T-cell (primary cell): ENCODE measurements at regions not wholly inside any gene's neighbourhood (a gene's known extent, or its start where the extent isn't known, plus 50 kb on each side); places are given as distances from the start of the nearest gene placed in this dataset.

Source experiments
- ATAC-seq, 4 experiments: fragments of 200-7000 bp in 3 of 4; fragments of 150-1000 bp in 1 of 4; cut with Tn5 transposase; replicated peaks in 1 of 4; 1 replicate in 3 of 4; 2 replicates in 1 of 4; pipeline ENCODE4 v1.10.0; 2021; ENCODE audit warnings: moderate library complexity in 3 of 4, mild to moderate bottlenecking in 2 of 4, moderate number of reproducible peaks in 1 of 4
- CTCF ChIA-PET, 2 donors: fragments of 300-600 bp; sonication (Branson Sonifier 250); formaldehyde crosslinking; loops; one replicate each; lab custom pipeline; 2022; ENCODE audit warnings: antibody characterized with exemption in 2 of 2; lab: Charles Lee
- POLR2A ChIA-PET, 2 donors: fragments of 300-600 bp; sonication (Branson Sonifier 250); formaldehyde crosslinking; loops; one replicate each; lab custom pipeline; 2022; ENCODE audit warnings: antibody characterized with exemption in 2 of 2; lab: Charles Lee
- DNase-seq, 35 experiments: peaks; one replicate each; pipeline versions ENCODE4 v3.0.0 to v3.0.0-alpha.2; 2013 to 2023
- H3K27ac ChIP-seq: one replicate; pipeline ENCODE4 v1.5.1; 2013; ENCODE audit warnings: low read length
- H3K27me3 ChIP-seq, 2 experiments: replicated peaks in 1 of 2; 1 replicate in 1 of 2; 2 replicates in 1 of 2; pipeline versions ENCODE4 v1.6.1 to v1.7.0; 2013; ENCODE audit warnings: low read length in 1 of 2, mixed read lengths in 1 of 2; ENCODE audit not compliant: control insufficient read depth in 2 of 2, insufficient read depth in 2 of 2; ENCODE audit errors: extremely low read depth in 1 of 2
- H3K36me3 ChIP-seq, 2 donors: 1 replicate in 1 of 2; 2 replicates in 1 of 2; pipeline versions ENCODE4 v1.6.1 to v1.7.0; 2013; ENCODE audit warnings: low read length in 1 of 2; ENCODE audit not compliant: control insufficient read depth in 2 of 2, insufficient read depth in 1 of 2; ENCODE audit errors: extremely low read depth in 1 of 2
- H3K4me1 ChIP-seq, 2 experiments: 1 replicate in 1 of 2; 2 replicates in 1 of 2; pipeline versions ENCODE4 v1.6.1 to v1.7.0; 2013; ENCODE audit warnings: low read length in 2 of 2, mixed read lengths in 1 of 2; ENCODE audit not compliant: insufficient read depth in 2 of 2, control insufficient read depth in 1 of 2; ENCODE audit errors: extremely low read depth in 1 of 2
- H3K4me3 ChIP-seq, 2 donors: 1 replicate in 1 of 2; 2 replicates in 1 of 2; pipeline versions ENCODE4 v1.5.1 to v1.7.0; 2013; ENCODE audit warnings: mild to moderate bottlenecking in 2 of 2, low read length in 1 of 2, moderate library complexity in 1 of 2; ENCODE audit not compliant: control insufficient read depth in 1 of 2; ENCODE audit errors: extremely low read depth in 1 of 2
- H3K9me3 ChIP-seq: 2 replicates; pipeline ENCODE4 v1.7.0; 2013
- H3K27ac Mint-ChIP-seq, 2 donors: one replicate each; pipeline ENCODE4 v1.8.0; 2020 to 2021; ENCODE audit warnings: mild to moderate bottlenecking in 2 of 2, mixed read lengths in 2 of 2
- H3K27me3 Mint-ChIP-seq, 2 donors: one replicate each; pipeline ENCODE4 v1.8.0; 2021 to 2022; ENCODE audit warnings: mixed read lengths in 2 of 2
- H3K36me3 Mint-ChIP-seq: one replicate; pipeline ENCODE4 v1.8.0; 2021; ENCODE audit warnings: mixed read lengths
- H3K4me1 Mint-ChIP-seq, 3 donors: one replicate each; pipeline ENCODE4 v1.8.0; 2020 to 2022; ENCODE audit warnings: mixed read lengths in 3 of 3, mild to moderate bottlenecking in 1 of 3
- H3K4me3 Mint-ChIP-seq, 3 donors: one replicate each; pipeline ENCODE4 v1.8.0; 2020 to 2022; ENCODE audit warnings: mild to moderate bottlenecking in 3 of 3, mixed read lengths in 3 of 3, moderate library complexity in 3 of 3
- H3K9me3 Mint-ChIP-seq, 3 donors: one replicate each; pipeline ENCODE4 v1.8.0; 2020 to 2022; ENCODE audit warnings: mixed read lengths in 3 of 3
- WGBS: methylation state at CpG from one replicate; pipeline ENCODE4 v1.1.5; 2013; ENCODE audit warnings: missing lambda C conversion rate; ENCODE audit not compliant: insufficient coverage; 5-methylcytosine and 5-hydroxymethylcytosine counted together

GRCh38 chr5:124419531-124419930, 326.9 kb downstream of the ZNF608 start:
- H3K27ac ChIP-seq = no peak overlapping the region
- H3K4me1 ChIP-seq = no peaks in the 10 kb centered on the region
- H3K9me3 ChIP-seq = no peaks in the 10 kb centered on the region
- Mint-ChIP-seq H3K4me1 (no peaks in the 10 kb centered on the region), H3K36me3 (no peaks in the 10 kb centered on the region), H3K27ac (no peak overlapping the region), H3K27me3 (no peaks in the 10 kb centered on the region), H3K4me3 (no peak overlapping the region), H3K9me3 (peaks cover 10 to 22% (median 10%) of the 10 kb centered on the region in 3 donors)
- H3K27me3 ChIP-seq = no peaks in the 10 kb centered on the region
- DNase-seq (no peak), ATAC-seq (no peak)
- no peak overlapping the region for H3K4me3 ChIP-seq
- POLR2A ChIA-PET = no interaction called here
- CTCF ChIA-PET = no interaction called here
- no peaks in the 10 kb centered on the region for H3K36me3 ChIP-seq
- WGBS = no CpG with 5 or more reads among the region's 2 CpGs

GRCh38 chr5:124418390-124418789, 328.0 kb downstream of the ZNF608 start:
- no peak overlapping the region for H3K4me3 Mint-ChIP-seq
- H3K27ac ChIP-seq = no peak overlapping the region
- no peaks in the 10 kb centered on the region for H3K36me3 Mint-ChIP-seq
- ChIA-PET POLR2A (no interaction called here), CTCF (no interaction called here)
- no peak for ATAC-seq
- H3K36me3 ChIP-seq = no peaks in the 10 kb centered on the region
- H3K9me3 Mint-ChIP-seq = peaks cover 4 to 22% (median 10%) of the 10 kb centered on the region in 3 donors
- 65% methylated on average over 2 of the region's 2 CpGs for WGBS
- H3K27ac Mint-ChIP-seq = no peak overlapping the region
- H3K9me3 ChIP-seq = no peaks in the 10 kb centered on the region
- no peak for DNase-seq
- no peak overlapping the region for H3K4me3 ChIP-seq
- no peaks in the 10 kb centered on the region for H3K27me3 Mint-ChIP-seq
- H3K27me3 ChIP-seq = no peaks in the 10 kb centered on the region
- H3K4me1 Mint-ChIP-seq = no peaks in the 10 kb centered on the region
- no peaks in the 10 kb centered on the region for H3K4me1 ChIP-seq

- Mint-ChIP-seq H3K27ac (no peak overlapping the region), H3K4me1 (no peaks in the 10 kb centered on the region), H3K36me3 (no peaks in the 10 kb centered on the region), H3K27me3 (no peaks in the 10 kb centered on the region), H3K9me3 (peaks cover 4 to 28% (median 9%) of the 10 kb centered on the region in 3 donors), H3K4me3 (no peak overlapping the region)
- Histone ChIP-seq H3K36me3 (no peaks in the 10 kb centered on the region), H3K4me1 (no peaks in the 10 kb centered on the region), H3K27ac (no peak overlapping the region), H3K27me3 (no peaks in the 10 kb centered on the region), H3K9me3 (no peaks in the 10 kb centered on the region), H3K4me3 (no peak overlapping the region)
- ChIA-PET POLR2A (no interaction called here), CTCF (no interaction called here)
- no peak for ATAC-seq
- DNase-seq = no peak
Measured at GRCh38 chr5:124417196-124417595, 329.2 kb downstream of the ZNF608 start.

- Mint-ChIP-seq H3K27me3 (no peaks in the 10 kb centered on the region), H3K9me3 (peaks cover 4 to 24% (median 5%) of the 10 kb centered on the region in 3 donors), H3K4me3 (no peak overlapping the region), H3K4me1 (no peaks in the 10 kb centered on the region), H3K36me3 (no peaks in the 10 kb centered on the region), H3K27ac (no peak overlapping the region)
- H3K27ac ChIP-seq = no peak overlapping the region
- no peaks in the 10 kb centered on the region for H3K36me3 ChIP-seq
- no peak for ATAC-seq
- no peaks in the 10 kb centered on the region for H3K27me3 ChIP-seq
- WGBS = no CpG with 5 or more reads among the region's 3 CpGs
- no peak for DNase-seq
- ChIA-PET CTCF (no interaction called here), POLR2A (no interaction called here)
- no peaks in the 10 kb centered on the region for H3K9me3 ChIP-seq
- H3K4me3 ChIP-seq = no peak overlapping the region
- H3K4me1 ChIP-seq = no peaks in the 10 kb centered on the region
Measured at GRCh38 chr5:124416627-124417026, 329.8 kb downstream of the ZNF608 start.

- DNase-seq = no peak
- WGBS = 100% methylated on average over 3 of the region's 3 CpGs
- H3K36me3 Mint-ChIP-seq = no peaks in the 10 kb centered on the region
- peaks cover 0 to 3% (median 0%) of the 10 kb centered on the region in 3 donors for H3K4me1 Mint-ChIP-seq
- no peak for ATAC-seq
- POLR2A ChIA-PET = no interaction called here
- Histone ChIP-seq H3K27me3 (no peaks in the 10 kb centered on the region), H3K4me1 (no peaks in the 10 kb centered on the region), H3K36me3 (no peaks in the 10 kb centered on the region), H3K27ac (no peak overlapping the region), H3K4me3 (no peak overlapping the region), H3K9me3 (no peaks in the 10 kb centered on the region)
- no peak overlapping the region for H3K4me3 Mint-ChIP-seq
- peaks cover 0 to 16% (median 0%) of the 10 kb centered on the region in 3 donors for H3K9me3 Mint-ChIP-seq
- no peak overlapping the region for H3K27ac Mint-ChIP-seq
- no peaks in the 10 kb centered on the region for H3K27me3 Mint-ChIP-seq
- CTCF ChIA-PET = no interaction called here
Measured at GRCh38 chr5:124414973-124415372, 331.5 kb downstream of the ZNF608 start.

GRCh38 chr5:124410539-124411488, 335.6 kb downstream of the ZNF608 start:
- ChIA-PET POLR2A (no interaction called here), CTCF (no interaction called here)
- no peaks in the 10 kb centered on the region for H3K9me3 ChIP-seq

More at GRCh38 chr5:124410539-124411488, 335.6 kb downstream of the ZNF608 start:
- ATAC-seq = no peak
- Histone ChIP-seq H3K36me3 (no peaks in the 10 kb centered on the region), H3K4me1 (no peaks in the 10 kb centered on the region), H3K27me3 (no peaks in the 10 kb centered on the region), H3K4me3 (no peak overlapping the region), H3K27ac (no peak overlapping the region)
- WGBS = 94% methylated on average over 3 of the region's 3 CpGs
- H3K9me3 Mint-ChIP-seq = peaks cover 0 to 9% (median 0%) of the 10 kb centered on the region in 3 donors
- H3K4me1 Mint-ChIP-seq = peaks cover 0 to 3% (median 0%) of the 10 kb centered on the region in 3 donors
- no peaks in the 10 kb centered on the region for H3K27me3 Mint-ChIP-seq
- no peak overlapping the region for H3K27ac Mint-ChIP-seq
- no peak for DNase-seq
- H3K4me3 Mint-ChIP-seq = no peak overlapping the region
- no peaks in the 10 kb centered on the region for H3K36me3 Mint-ChIP-seq
